HG03521 (cell line): ENCODE measurements at regions not wholly inside any gene's neighbourhood (a gene's known extent, or its start where the extent isn't known, plus 50 kb on each side); places are given as distances from the start of the nearest gene placed in this dataset.

Experiments
- ATAC-seq: cut with Tn5 transposase; IDR thresholded peaks from one replicate; pipeline ENCODE4 v1.9.1; 2021; ENCODE audit warnings: mild to moderate bottlenecking, moderate library complexity; ENCODE audit not compliant: unreplicated experiment

DNA sequence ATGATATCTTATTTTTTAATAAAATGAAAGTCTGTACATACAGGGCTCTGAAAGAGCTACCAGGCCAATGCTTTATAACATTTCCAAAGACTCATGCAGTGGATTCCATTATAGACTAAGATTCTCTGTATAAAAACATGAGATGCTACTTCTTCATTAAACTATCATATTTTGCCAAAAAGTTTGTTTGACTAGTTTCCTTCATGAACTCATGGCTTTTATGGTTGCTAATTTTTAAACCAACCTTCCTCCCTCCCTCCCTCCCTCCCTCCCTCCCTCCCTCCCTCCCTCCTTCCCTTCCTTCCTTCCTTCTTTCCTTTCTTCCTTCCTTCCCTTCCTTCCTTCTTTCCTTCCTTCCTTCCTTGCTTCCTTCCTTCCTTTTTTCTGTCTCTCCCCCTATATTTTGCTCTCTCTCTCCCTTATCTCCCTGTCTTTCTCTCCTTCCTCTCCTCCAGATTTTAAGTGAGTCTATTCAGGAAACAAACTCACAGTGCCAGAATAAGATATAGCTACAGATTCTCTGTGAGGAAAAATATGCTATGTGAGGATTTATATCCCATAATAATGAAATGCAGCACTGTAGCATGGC lies 961.5 kb upstream of the ZEB2 start:
- ATAC-seq, result no peak

DNA sequence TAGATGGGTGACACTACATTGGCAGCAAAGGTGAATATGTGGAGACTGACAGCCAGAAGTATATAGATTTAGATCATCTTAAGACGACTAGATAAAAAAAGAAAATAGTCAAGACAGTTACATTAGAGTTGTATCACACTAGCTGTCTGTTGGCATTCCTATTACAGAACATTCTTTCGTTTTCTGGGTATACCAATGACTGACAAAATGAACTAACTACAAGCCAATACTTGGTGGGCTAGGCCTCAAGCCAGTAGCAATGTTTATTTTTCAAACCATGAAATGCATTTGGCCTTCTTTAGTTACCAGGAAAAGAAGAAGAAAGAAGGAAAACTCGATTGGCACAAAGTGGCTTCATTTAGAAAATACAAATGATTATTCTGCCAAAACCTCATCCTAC lies 944.9 kb upstream of the ZEB2 start:
- ATAC-seq, result no peak

DNA sequence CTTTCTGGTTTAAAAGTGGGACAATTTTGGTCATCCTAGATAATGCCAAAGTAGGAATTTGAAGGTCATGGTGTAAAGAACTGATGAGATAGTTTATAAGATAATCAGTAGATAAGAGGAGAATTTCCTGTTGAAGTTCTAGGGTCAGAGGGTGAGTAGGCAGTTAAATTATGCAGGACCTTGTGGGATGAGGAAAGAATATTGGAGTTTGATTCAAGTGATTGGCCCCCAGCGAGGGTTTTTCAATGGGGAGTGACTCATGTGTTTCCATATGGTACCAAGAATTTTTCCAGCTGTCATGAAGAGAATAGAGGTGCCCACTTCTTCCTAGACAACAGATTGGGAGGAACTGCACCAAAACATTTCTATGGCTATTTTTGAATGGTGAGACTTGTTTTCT lies 940.2 kb upstream of the ZEB2 start:
- ATAC-seq, result no peak

DNA sequence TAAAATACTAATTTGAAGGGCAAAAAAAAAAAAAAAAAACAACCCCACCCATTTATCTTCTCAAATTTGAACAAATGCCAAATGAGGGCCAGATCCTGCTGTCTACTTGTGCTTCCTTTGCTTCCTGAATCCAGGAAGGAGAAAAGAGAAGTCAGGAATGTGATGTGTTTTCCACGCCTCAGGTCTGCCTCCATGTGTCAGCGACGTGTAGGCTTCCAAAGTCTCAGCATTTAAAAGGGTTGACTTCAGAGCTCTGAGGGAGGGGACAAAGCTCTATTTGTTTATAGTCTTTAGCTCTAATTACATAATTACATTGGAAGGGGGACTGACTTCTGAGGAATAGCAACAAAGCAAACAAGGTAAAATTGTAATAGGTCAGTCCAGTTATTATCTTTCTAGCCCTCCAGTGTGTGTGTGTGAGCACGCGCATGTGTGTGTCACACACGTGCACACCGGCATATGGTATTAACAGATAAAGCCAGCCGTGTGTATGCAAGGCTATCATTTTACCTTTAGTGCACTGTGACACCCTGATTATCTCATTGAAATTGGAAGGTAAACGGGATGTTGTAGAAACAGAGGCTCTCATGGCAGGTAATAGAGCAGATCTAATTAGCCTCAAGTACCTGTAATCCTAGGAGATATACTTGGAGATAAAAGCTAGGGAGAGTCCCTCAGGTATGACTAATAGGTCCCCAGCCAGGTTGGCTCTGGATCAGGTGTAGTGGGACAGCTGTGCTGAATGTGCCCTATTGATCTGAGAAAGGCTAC lies 911.4 kb upstream of the ZEB2 start:
- ATAC-seq, result no peak

DNA sequence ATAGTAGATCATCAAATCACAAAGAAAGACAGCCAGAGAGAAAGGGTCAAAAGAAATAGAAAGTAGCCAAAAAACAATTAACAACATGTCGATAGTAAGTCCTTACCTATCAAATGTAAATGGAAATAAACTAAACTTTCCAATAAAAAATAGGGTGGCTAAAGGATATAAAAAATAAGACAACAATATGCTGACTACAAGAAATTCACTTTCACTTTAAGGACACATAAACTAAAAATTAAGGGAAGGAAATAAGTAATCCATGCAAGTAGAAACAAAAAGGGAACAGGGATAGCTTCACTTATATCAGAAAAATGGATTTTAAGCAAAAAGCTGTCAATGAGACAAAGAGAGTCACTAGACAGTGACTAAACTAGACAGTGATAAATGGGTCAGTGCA lies 903.9 kb upstream of the ZEB2 start:
- no peak for ATAC-seq

DNA sequence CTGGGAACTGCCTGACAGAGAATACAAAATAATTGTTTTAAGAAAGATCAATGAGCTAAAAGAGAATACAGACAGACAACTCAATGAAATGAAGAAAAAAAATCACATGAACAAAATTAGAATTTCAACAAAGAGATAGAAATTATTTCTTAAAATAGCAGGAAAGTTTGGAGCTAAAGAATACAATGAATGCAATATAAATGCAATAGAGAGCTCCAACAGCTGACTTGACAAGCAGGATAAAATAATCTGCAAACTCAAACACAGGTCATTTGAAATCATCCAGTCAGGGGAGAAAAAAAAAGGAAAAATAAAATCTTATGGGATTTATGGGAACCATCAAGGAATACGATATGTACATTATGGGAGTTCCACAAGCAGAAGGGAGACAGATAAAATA lies 902.7 kb upstream of the ZEB2 start:
- no peak for ATAC-seq

DNA sequence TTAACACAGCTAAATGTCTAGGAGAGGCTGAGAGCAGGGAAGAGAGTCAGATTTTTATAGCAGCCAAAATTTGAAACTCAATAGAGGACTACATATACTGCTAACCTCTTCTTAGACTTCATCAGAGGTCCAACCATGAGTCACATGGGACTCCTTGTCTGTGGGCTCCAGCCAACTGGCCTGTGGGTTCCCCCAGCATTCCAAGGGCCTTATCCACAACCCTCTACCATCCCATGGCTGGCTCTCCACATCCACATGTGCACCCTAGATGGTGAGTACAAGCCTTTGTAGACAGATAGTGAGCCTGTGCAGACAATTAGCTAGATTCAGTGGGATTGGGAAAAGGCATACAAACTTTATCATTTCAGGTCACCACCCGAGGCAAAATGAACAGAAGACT lies 901.9 kb upstream of the ZEB2 start:
- ATAC-seq, result no peak

DNA sequence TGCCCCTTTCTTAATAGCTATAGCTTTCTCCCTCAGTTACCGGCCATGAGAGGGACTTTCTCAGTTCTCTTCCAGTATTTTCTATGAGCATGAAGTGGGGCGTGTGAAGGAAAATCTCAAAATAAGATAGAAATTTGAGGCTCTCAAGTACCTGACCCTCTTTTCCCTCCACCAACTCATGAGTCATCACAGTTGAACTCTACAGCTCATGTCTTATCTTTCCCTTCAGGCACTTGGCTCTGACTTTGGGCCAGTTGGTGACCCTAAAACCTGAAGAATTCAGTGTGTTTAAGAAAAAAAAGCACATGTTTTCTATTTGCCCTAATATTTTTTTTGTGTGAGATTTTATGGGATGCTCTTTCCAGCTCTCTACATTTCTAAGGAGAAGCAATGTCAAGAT lies 896.7 kb upstream of the ZEB2 start:
- no peak for ATAC-seq

DNA sequence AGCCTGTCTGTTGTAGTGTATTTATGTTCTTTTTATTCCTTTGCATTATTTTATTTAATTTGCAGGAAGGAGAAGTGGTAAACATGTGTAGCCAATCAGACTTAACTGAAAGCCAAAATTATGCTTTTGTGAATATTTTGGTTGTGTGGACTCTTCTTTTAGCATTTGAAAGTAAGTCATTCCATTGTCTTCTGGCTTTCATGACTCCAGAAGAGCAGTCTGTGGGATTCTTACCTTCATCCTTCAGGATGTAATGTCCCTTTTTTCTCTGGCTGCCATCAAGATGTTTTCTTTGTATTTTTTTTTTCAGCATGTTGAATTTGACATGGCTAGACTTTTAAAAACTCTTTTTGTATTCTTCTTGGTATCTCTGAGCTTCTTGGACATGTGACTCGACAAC lies 895.2 kb upstream of the ZEB2 start:
- ATAC-seq, result no peak

DNA sequence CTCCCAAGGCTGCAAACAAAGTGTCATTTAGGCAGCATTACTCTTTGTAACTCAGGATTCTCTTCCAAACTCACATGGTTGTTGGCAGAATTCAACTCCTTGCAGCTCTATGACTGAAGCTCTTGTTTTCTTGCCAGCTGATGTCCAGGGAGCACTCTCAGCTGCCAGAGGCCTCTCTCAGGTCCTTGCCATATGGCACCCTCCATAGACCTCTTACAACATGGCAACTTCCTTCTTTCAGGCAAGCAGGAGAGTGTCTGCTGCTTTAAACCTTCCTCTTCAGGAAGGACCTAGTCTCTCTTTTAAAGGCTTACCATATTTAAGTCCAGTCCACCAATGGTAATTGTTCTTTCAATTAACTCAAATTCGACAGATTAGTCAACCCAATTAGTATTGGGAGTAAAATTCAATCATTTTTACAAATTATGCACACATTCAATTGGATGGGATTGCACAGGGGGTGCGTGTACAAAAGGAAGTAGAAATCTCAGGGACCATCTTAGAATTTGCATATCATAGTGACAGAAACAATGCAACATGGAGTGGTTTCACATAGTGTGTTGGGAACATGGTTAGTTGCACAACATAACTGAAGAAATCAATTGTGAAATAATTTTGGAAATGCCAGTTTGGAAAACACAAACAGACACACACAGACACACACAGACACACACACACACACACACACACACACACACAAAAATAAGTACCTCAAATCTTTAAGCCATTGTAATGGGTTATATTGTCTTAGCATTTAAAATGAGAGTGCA lies 893.5 kb upstream of the ZEB2 start:
- ATAC-seq, result no peak

DNA sequence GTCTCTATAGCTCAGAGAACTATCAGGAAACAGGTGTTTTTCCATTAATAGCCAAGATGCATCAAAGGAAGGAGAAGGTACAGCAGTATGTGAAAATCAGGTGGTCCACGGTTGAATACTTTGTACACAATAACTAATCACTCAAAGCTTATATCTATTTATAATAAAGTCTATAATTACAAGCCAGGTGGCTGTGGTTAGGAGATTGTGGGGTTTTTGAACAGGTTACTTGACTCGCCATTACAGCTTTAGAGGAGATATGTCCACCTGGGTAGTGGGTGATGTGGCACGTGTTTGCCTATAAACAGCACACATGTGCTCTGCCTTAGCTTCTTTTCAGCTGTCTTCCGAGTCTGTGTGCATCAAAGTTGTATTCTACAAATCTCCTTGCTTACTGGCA lies 892.2 kb upstream of the ZEB2 start:
- ATAC-seq, result peak; percentile 50

DNA sequence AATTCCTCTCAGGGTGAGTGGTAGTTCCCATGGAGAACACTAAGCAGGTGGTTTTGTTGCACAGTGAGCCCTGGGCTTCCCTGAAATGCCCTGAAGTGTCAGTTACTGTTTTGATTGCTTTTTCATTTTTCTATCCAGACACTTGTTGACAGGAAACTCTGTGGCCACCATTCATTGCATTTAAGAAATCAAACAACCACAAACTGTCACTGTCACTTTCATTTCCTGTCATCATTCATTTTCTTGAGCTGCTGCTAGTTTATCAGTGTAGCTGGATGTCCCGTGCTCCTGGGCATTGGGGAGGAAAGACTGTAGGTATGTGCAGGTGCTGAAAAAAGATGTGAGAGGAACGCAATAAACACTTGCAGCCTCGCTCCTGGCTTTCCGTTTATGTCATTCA lies 891.6 kb upstream of the ZEB2 start:
- ATAC-seq, result peak; percentile 90

DNA sequence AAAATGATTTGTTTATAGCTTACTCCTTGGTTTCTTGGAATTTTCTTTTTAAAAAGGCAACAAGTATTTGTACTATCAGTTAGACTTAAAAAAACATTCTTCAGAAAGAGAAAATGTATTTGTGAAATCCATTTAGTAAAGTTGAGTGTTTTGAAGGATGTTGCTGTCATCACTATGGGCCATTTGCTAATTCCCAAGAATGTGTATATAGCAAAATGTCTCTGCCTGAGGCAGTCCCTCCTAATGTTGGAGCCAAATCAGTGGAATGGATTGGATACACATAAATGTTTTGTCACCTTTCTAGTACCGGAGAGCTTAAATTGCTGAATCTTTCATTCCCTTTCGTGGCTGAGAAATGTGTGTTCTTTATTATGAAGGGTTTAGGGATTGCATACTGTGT lies 890.2 kb upstream of the ZEB2 start:
- ATAC-seq, result no peak

DNA sequence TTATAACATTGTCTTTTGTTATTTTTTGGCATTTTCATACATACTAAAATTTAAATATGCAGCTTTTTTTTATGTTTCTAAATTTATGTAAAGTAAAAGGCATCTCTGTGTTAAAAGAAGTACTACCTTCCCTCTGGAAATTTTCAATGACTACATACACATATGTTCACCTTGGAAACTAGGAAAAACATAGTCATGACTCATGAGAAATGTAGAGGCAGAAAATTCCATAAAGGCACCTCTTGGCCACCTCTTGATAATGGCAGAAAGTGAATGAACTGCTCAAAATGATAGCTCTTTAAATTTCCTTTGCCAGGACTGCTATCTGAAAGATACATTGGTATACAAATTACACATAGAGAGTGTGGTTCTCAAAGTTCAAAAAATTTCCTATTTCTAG lies 889.1 kb upstream of the ZEB2 start:
- no peak for ATAC-seq

DNA sequence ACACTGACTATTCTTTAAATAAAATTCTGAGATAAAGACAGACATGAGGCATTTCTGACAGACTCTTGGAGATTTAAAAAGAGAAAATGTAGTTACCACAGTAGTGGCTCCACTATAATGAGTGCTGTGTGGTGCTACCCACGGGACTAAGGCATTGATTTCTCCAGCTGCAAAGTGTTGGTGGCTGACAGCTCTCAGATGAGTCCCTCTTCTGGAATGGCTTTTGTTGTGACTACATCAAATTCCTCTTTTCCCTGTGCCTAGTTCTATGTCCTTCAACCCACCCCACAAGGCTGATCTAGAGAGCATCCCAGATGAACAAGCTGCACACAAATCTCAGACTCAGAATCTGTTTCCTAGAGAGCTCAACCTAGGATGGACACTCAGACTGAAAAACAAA lies 884.8 kb upstream of the ZEB2 start:
- ATAC-seq, result no peak

DNA sequence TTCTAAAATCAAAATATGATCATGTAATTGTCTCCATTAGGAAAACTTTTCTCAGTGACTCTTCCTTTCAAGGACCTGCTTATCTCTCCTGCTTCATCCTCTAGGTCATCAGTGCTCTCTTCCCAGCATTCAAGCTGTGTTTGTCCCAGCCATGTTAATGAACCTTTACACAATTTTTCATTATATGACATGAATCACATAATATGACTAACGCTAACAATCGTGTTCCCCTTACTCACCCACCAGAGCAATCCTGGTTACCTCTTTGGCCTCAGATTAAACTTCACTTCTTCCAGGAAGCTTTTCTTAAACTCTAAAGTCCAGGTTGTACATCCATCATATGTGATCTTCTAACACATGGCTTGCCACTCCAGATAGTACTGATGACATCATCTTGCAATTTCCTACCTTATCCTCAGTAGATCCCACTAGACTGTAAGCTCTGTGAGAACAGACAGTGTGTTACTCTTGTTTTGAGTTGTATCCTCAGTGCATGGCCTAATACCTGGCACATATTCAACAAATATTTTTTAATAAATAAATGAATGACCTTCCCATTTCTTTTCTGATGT lies 882.9 kb upstream of the ZEB2 start:
- ATAC-seq, result no peak

DNA sequence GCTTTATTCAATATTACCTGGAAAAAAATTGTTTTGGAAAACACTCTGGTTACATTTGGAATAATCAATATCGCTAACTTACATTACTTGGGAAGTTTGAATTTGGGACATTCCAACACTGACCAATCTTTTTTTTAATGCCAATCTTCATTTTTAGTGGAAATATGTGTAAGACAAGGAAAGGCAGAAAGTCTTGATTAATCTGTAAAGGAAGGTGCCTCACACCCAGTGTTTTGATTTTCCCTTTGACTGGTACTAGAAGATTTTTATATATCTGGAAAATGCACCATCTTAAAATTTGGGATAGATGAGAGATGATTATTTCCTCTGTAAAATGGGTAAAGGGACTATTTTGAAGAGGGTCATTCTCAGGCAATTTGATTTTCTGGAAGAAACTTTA lies 879.2 kb upstream of the ZEB2 start:
- ATAC-seq, result no peak

DNA sequence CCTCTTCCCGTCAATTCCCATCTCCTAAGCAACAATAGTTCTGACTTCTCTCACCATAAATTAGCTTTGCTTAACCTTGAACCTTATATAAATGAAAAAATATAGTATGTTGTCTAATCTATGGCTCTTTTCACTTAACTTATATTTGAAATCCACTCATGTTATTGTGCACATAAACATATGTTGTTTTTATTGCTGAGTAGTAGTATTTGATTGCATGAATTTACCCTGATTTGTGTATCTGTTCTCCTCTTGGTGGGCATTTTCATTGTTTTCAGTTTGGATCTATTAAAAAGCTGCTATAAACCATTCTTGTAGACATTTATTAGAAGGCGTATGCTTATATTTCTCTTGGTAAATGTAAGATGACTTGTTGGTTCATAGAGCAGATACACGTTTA lies 874.3 kb upstream of the ZEB2 start:
- no peak for ATAC-seq

DNA sequence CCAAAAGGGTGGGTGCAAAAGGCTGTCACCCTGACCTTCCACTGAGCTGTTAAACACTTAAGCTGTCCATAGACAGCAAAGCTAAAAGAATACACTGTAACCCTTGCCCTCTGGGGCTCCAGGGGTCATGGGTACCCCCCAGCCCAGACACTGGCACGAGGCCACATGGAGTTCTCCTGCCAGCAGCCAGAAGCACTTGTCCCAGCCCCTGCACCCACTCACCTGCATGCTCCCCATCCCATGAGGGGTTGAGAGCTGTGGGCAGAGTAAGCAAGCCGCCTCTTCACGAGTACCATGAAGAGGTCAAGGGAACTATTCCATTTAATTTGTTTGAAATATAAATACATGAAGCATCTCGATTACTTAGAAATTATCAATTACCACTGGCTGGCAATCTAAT lies 867.1 kb upstream of the ZEB2 start:
- no peak for ATAC-seq

DNA sequence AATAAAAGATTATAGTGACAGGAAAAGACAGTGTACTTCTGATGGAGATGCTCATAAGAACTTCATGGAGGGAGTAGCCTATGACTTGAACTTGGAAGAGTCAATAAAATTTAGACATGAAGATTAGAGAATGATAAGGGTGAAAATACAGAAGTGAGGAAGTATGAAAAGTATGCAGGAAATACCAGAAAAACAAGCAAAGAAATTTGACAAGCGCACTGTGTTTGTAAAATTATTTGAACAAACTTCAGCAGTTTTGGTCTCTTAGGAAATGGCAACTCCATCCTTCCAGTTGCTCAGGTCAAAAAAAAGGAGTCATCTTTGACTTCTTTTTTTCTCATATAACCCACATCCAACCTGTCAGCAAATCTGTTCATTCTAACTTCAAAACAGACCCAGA lies 864.0 kb upstream of the ZEB2 start:
- no peak for ATAC-seq

DNA sequence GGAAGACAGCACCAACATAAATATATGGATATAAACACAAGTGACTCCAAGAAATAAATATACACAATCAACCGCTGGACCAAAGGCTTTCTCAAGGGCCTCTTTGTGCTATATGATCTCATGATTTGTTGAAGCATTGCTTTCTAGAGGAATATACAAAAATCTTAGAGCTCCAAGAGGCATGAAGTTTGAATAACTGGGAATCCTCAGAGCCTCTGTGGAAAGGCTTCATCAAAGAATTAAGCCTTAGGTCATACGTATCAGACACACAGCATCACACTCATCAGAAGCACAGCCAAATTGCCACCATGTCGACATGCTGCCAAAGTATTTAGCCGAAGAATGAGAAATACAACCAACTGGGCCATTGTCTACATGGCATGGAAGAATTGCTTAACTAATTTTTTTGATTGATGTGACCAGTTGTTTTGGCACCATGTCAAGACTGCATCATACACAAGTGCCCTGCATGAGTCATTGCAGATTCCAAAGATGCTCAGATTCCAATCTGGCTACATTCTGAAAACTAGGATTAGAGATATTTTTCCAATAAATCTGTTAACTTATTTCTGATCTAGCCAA lies 860.6 kb upstream of the ZEB2 start:
- no peak for ATAC-seq

DNA sequence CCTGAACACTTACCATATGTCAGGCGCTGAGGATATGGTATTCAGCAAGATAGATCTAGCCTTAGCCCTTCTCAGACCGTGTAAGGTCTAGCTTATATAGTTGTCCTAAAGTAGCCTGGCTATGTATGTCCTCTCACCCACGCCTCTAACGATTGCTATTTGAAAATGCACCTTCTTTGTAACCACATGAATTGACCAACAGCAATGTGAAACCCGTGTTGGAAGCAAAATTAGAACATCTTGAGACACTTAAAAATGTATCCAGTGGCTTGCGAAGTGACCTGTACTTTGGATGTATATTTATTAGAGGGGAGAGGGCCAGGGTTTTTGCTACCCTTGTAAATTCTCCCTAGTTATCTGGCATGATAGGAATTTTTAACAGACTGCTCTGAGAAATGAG lies 860.0 kb upstream of the ZEB2 start:
- ATAC-seq, result no peak
